Prostate gland (tissue), 2 donors: ENCODE measurements at regions not wholly inside any gene's neighbourhood (a gene's known extent, or its start where the extent isn't known, plus 50 kb on each side); places are given as distances from the start of the nearest gene placed in this dataset.

Source experiments
- POLR2A ChIP-seq: fragments of 450-650 bp; IDR thresholded peaks from one replicate; pipeline ENCODE4 v1.6.1; 2016; ENCODE audit warnings: antibody characterized with exemption, mild to moderate bottlenecking
- POLR2AphosphoS5 ChIP-seq: sonication (generic); formaldehyde crosslinking; IDR thresholded peaks from one replicate; pipeline ENCODE4 v1.6.1; 2017; ENCODE audit warnings: antibody characterized with exemption
- TF ChIP-seq, protein P1 (sequence below), 4 experiments: fragments of 200-600 bp in 2 of 4; fragments of 450-650 bp in 2 of 4; sonication (generic) in 2 of 4; IDR thresholded peaks; 1 replicate in 3 of 4; 2 replicates in 1 of 4; pipeline ENCODE4 v1.5.1; 2016 to 2019; ENCODE audit warnings: antibody characterized with exemption in 4 of 4, mild to moderate bottlenecking in 2 of 4, moderate library complexity in 2 of 4

GRCh38 chr2:122754561-122754960, 999.1 kb downstream of the TSN start:
- TF ChIP-seq, protein P1, sequence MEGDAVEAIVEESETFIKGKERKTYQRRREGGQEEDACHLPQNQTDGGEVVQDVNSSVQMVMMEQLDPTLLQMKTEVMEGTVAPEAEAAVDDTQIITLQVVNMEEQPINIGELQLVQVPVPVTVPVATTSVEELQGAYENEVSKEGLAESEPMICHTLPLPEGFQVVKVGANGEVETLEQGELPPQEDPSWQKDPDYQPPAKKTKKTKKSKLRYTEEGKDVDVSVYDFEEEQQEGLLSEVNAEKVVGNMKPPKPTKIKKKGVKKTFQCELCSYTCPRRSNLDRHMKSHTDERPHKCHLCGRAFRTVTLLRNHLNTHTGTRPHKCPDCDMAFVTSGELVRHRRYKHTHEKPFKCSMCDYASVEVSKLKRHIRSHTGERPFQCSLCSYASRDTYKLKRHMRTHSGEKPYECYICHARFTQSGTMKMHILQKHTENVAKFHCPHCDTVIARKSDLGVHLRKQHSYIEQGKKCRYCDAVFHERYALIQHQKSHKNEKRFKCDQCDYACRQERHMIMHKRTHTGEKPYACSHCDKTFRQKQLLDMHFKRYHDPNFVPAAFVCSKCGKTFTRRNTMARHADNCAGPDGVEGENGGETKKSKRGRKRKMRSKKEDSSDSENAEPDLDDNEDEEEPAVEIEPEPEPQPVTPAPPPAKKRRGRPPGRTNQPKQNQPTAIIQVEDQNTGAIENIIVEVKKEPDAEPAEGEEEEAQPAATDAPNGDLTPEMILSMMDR (IDR thresholded peaks at IDR 0.05), result no peak
- TF ChIP-seq POLR2A, result no peak
- TF ChIP-seq POLR2AphosphoS5, result no peak
